ENCODE measurements at regions not wholly inside any gene's neighbourhood (a gene's known extent, or its start where the extent isn't known, plus 50 kb on each side); places are given as distances from the start of the nearest gene placed in this dataset.
A peak's percentile ranks its signal among the peaks of the same experiment; 100 is the strongest.
"Not testable (repeated sequence)": the region's sequence is repeated elsewhere in the genome, so short reads cannot be mapped to it uniquely, and the experiment has no call there.

GRCh38 chr4:53865054-53865453 is 199.4 kb downstream of the CHIC2 start:
- DNase-seq = no peak

GRCh38 chr4:53863736-53864365 is 200.6 kb downstream of the CHIC2 start:
- no peak for DNase-seq

- DNase-seq = no peak
Measured at GRCh38 chr4:53863158-53863557, 201.2 kb downstream of the CHIC2 start.

GRCh38 chr4:53861856-53862610 is 202.4 kb downstream of the CHIC2 start:
- peak; percentile 81 for DNase-seq

- no peak for DNase-seq
Measured at GRCh38 chr4:53859305-53859704, 205.1 kb downstream of the CHIC2 start.

GRCh38 chr4:53858744-53859143 is 205.7 kb downstream of the CHIC2 start:
- DNase-seq = no peak

- DNase-seq = peak; percentile 69
Measured at GRCh38 chr4:53855581-53856250, 208.7 kb downstream of the CHIC2 start.

- peak; percentile 65 for DNase-seq
Measured at GRCh38 chr4:53854991-53855568, 209.3 kb downstream of the CHIC2 start.

GRCh38 chr4:53852343-53852742 is 212.1 kb downstream of the CHIC2 start:
- DNase-seq = no peak

GRCh38 chr4:53847965-53848364 is 216.4 kb downstream of the CHIC2 start:
- DNase-seq = no peak

GRCh38 chr4:53844551-53844950 is 219.9 kb downstream of the CHIC2 start:
- no peak for DNase-seq

GRCh38 chr4:53844133-53844532 is 220.3 kb downstream of the CHIC2 start:
- DNase-seq = no peak

- no peak for DNase-seq
Measured at GRCh38 chr4:53841711-53842110, 222.7 kb downstream of the CHIC2 start.

- DNase-seq = no peak
Measured at GRCh38 chr4:53840643-53841042, 223.8 kb downstream of the CHIC2 start.

GRCh38 chr4:53833302-53834003 is 231.0 kb downstream of the CHIC2 start:
- not testable (repeated sequence) for DNase-seq

GRCh38 chr4:53832549-53832948 is 231.9 kb downstream of the CHIC2 start:
- DNase-seq = no peak

- no peak for DNase-seq
Measured at GRCh38 chr4:53830511-53830910, 233.9 kb downstream of the CHIC2 start.

GRCh38 chr4:53821179-53821851 is 230.0 kb upstream of the LNX1 start:
- no peak for DNase-seq

GRCh38 chr4:53818104-53818503 is 226.8 kb upstream of the LNX1 start:
- no peak for DNase-seq

GRCh38 chr4:53816561-53816960 is 225.3 kb upstream of the LNX1 start:
- no peak for DNase-seq

- no peak for DNase-seq
Measured at GRCh38 chr4:53815281-53815680, 224.0 kb upstream of the LNX1 start.

- DNase-seq = no peak
Measured at GRCh38 chr4:53813998-53814397, 222.7 kb upstream of the LNX1 start.

All from EL (cell line).